MCF 10A (cell line): ENCODE measurements at regions not wholly inside any gene's neighbourhood (a gene's known extent, or its start where the extent isn't known, plus 50 kb on each side); places are given as distances from the start of the nearest gene placed in this dataset.

Source experiments
- BruUV-seq: library from RNA; stranded (reverse); fragments of 400-500 nt; replicated peaks from 2 replicates; lab custom pipeline; 2021; lab: Mats Ljungman, UMichigan
- CTCF ChIA-PET: fragments of 300-600 bp; sonication (Branson Sonifier 250); formaldehyde crosslinking; extraction: SDS; loops from one replicate; lab custom pipeline; 2021; ENCODE audit warnings: antibody characterized with exemption, inconsistent platforms; lab: Yijun Ruan, JAX
- POLR2A ChIA-PET: fragments of 300-600, 350-650 bp; sonication (Branson Sonifier 250); formaldehyde crosslinking; extraction: SDS; loops from one replicate; lab custom pipeline; 2020; ENCODE audit warnings: antibody characterized with exemption, inconsistent platforms; lab: Yijun Ruan, JAX
- DNase-seq: peaks from one replicate; pipeline ENCODE4 v3.0.0-alpha.2; 2018; ENCODE audit not compliant: unreplicated experiment
- H3K27ac Mint-ChIP-seq: one replicate; pipeline ENCODE4 v1.8.0; 2022; ENCODE audit warnings: mild to moderate bottlenecking, low read depth, mixed read lengths; ENCODE audit not compliant: unreplicated experiment
- H3K27me3 Mint-ChIP-seq: one replicate; pipeline ENCODE4 v1.8.0; 2022; ENCODE audit warnings: mixed read lengths; ENCODE audit not compliant: insufficient read depth, unreplicated experiment
- H3K36me3 Mint-ChIP-seq: one replicate; pipeline ENCODE4 v1.8.0; 2022; ENCODE audit warnings: mild to moderate bottlenecking, moderate library complexity, mixed read lengths; ENCODE audit not compliant: insufficient read depth, unreplicated experiment
- H3K4me1 Mint-ChIP-seq: one replicate; pipeline ENCODE4 v1.8.0; 2022; ENCODE audit warnings: mixed read lengths; ENCODE audit not compliant: insufficient read depth, unreplicated experiment
- H3K4me3 Mint-ChIP-seq: one replicate; pipeline ENCODE4 v1.8.0; 2022; ENCODE audit warnings: mild to moderate bottlenecking, moderate library complexity, mixed read lengths; ENCODE audit not compliant: unreplicated experiment
- H3K9me3 Mint-ChIP-seq: one replicate; pipeline ENCODE4 v1.8.0; 2022; ENCODE audit warnings: mixed read lengths; ENCODE audit not compliant: unreplicated experiment
- intact Hi-C: fragments of 100-400 bp; cut with micrococcal nuclease; formaldehyde crosslinking; loops from 2 replicates; pipeline ENCODE4 v1.14.1; 2022
- TF ChIP-seq, protein P1 (sequence below): fragments of 200-600 bp; IDR thresholded peaks from one replicate; pipeline ENCODE4 v1.8.0; 2022; ENCODE audit warnings: antibody characterized with exemption, mild to moderate bottlenecking; ENCODE audit not compliant: unreplicated experiment

DNA sequence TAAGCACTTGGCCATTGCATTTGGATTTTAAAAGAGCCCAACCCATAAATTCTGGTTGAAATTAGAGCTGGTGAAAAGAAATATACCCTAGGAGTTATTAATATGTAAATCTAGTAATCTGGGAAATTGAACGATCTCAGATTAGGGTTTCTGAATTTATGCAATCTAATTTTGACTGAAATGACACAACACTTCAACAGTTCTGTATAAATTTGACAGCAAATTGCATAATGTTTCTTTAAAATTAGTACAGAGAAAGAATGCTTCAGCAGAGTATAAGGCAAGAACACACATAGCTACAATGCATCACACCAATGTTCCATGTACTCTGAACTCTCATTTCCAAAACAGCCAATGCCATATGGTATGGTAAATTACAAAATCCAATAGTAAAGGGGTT, 201.5 kb upstream of the ITGA4 start:
- TF ChIP-seq, protein P1, sequence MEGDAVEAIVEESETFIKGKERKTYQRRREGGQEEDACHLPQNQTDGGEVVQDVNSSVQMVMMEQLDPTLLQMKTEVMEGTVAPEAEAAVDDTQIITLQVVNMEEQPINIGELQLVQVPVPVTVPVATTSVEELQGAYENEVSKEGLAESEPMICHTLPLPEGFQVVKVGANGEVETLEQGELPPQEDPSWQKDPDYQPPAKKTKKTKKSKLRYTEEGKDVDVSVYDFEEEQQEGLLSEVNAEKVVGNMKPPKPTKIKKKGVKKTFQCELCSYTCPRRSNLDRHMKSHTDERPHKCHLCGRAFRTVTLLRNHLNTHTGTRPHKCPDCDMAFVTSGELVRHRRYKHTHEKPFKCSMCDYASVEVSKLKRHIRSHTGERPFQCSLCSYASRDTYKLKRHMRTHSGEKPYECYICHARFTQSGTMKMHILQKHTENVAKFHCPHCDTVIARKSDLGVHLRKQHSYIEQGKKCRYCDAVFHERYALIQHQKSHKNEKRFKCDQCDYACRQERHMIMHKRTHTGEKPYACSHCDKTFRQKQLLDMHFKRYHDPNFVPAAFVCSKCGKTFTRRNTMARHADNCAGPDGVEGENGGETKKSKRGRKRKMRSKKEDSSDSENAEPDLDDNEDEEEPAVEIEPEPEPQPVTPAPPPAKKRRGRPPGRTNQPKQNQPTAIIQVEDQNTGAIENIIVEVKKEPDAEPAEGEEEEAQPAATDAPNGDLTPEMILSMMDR = no peak
- no peak overlapping the region for H3K27ac Mint-ChIP-seq
- CTCF ChIA-PET = no interaction called here
- no peaks in the 10 kb centered on the region for H3K9me3 Mint-ChIP-seq
- no peak overlapping the region for H3K4me3 Mint-ChIP-seq
- intact Hi-C loops = no loop called here
- no peak for DNase-seq
- no peaks in the 10 kb centered on the region for H3K36me3 Mint-ChIP-seq
- no peaks in the 10 kb centered on the region for H3K4me1 Mint-ChIP-seq
- H3K27me3 Mint-ChIP-seq = no peaks in the 10 kb centered on the region
- no TSS peak for BruUV-seq
- POLR2A ChIA-PET = no interaction called here

DNA sequence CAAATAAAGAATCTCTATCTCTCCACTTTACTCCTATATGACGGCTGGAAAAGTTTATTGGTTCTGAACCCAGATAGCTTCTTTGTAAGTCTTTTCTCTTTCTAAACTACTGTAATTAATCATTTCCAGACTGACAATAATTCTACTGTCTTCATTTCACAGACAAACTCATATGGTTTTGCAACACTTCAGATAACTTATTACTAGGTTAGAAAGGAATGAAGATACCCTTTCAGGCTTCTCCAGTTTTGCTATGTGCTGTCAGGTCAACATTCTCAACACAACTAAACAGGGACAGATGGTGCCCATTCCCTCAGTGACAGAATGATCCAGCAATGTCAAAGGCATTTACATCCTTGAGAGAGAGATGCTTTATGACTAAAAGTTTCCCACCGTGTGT, 198.5 kb upstream of the ITGA4 start:
- Mint-ChIP-seq H3K4me3 (no peak overlapping the region), H3K9me3 (no peaks in the 10 kb centered on the region), H3K27ac (no peak overlapping the region), H3K4me1 (no peaks in the 10 kb centered on the region), H3K27me3 (no peaks in the 10 kb centered on the region), H3K36me3 (no peaks in the 10 kb centered on the region)
- TF ChIP-seq, protein P1 = no peak
- BruUV-seq = no TSS peak
- POLR2A ChIA-PET = interaction anchor here (0.6 kb wide), 1 partner anchor 41 kb away, joined by 3 read pairs; no protein-coding TSS in a partner anchor
- no peak for DNase-seq
- CTCF ChIA-PET = no interaction called here
- intact Hi-C loops = no loop called here

DNA sequence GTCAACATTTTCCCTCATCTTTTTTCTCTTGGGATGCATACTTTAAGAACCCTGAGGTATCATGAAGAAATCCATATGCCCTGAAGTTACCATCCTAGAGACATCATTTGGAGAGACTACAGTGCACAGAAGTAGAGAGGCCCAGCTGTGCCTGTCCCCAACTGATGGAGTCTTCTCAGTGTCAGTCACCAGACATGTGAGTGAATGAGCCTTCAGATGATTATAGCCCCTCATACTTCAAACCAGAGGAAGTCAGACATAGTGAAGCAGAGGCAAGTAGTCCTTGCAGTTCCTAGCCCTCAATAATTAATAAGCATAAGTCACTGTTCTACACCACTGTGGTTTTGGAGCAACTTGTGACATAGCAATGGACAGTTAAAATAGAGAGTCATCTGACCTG, 194.4 kb upstream of the ITGA4 start:
- no peak for DNase-seq
- Mint-ChIP-seq H3K27me3 (no peaks in the 10 kb centered on the region), H3K36me3 (no peaks in the 10 kb centered on the region), H3K27ac (no peak overlapping the region), H3K4me3 (no peak overlapping the region), H3K9me3 (no peaks in the 10 kb centered on the region), H3K4me1 (no peaks in the 10 kb centered on the region)
- ChIA-PET CTCF (no interaction called here), POLR2A (no interaction called here)
- TF ChIP-seq, protein P1 = no peak
- no TSS peak for BruUV-seq
- intact Hi-C loops = no loop called here

DNA sequence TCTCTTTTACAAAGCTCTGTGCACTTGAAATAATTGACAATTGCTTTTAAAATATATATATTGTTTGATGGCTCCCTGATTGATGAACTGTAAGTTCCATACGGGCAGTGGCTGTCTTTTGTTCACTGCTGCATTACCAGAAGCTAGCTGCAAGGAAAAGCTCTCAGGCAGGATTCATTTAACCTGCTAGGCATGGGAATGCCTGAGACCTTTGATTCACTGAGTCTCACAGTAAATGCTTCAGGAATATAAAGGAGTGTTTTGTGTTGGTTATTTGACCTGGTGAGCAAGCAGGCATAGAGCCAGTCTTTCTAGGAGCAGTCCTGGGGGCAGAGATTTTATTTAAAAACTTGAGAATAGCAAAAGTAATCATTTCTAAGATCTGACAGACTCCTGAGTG, 193.2 kb upstream of the ITGA4 start:
- no peaks in the 10 kb centered on the region for H3K4me1 Mint-ChIP-seq
- intact Hi-C loops = no loop called here
- TF ChIP-seq, protein P1 = no peak

More for the DNA sequence above, 193.2 kb upstream of the ITGA4 start:
- Mint-ChIP-seq H3K9me3 (no peaks in the 10 kb centered on the region), H3K27me3 (no peaks in the 10 kb centered on the region), H3K4me3 (no peak overlapping the region), H3K27ac (no peak overlapping the region), H3K36me3 (no peaks in the 10 kb centered on the region)
- no peak for DNase-seq
- POLR2A ChIA-PET = no interaction called here
- no TSS peak for BruUV-seq
- CTCF ChIA-PET = interaction anchor here (0.7 kb wide), 1 partner anchor 118 kb away, joined by 3 read pairs; no protein-coding TSS in a partner anchor
